ENCODE measurements at regions not wholly inside any gene's neighbourhood (a gene's known extent, or its start where the extent isn't known, plus 50 kb on each side); places are given as distances from the start of the nearest gene placed in this dataset.

DNA sequence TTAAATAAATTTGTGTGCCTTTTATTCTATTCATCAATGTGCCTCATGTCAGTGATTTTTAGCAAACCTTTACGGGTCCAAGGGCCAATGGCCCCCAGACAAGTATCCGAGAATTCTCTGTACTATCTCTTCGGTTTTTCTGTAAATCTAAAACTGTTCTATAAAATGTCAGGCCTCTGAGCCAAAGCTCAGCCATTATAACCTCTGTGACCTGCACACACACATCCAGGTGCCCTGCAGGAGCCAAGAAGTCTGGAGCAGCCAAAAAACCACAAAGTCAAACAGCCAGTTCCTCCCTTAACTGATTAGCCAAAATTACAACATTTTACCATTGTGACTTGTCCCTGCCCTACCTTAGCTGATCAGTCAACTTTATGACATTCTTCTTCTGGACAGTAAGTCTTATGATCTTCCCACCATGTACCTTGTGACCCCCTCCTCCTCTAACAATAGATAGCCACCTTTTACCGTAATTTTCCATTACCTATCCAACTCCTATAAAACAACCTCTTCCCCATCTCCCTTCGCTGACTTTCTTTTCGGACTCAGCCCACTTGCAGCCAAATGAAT, 363.8 kb downstream of the SEMA3D start (continued):
- no peak for TF ChIP-seq YY1 (IDR thresholded peaks at IDR 0.05; ENCODE audit: extremely low read depth, insufficient replicate concordance, low read depth, low read length)
- TF ChIP-seq SIN3A (IDR thresholded peaks at IDR 0.05; ENCODE audit: low read depth): no peak
- TF ChIP-seq, protein P1, sequence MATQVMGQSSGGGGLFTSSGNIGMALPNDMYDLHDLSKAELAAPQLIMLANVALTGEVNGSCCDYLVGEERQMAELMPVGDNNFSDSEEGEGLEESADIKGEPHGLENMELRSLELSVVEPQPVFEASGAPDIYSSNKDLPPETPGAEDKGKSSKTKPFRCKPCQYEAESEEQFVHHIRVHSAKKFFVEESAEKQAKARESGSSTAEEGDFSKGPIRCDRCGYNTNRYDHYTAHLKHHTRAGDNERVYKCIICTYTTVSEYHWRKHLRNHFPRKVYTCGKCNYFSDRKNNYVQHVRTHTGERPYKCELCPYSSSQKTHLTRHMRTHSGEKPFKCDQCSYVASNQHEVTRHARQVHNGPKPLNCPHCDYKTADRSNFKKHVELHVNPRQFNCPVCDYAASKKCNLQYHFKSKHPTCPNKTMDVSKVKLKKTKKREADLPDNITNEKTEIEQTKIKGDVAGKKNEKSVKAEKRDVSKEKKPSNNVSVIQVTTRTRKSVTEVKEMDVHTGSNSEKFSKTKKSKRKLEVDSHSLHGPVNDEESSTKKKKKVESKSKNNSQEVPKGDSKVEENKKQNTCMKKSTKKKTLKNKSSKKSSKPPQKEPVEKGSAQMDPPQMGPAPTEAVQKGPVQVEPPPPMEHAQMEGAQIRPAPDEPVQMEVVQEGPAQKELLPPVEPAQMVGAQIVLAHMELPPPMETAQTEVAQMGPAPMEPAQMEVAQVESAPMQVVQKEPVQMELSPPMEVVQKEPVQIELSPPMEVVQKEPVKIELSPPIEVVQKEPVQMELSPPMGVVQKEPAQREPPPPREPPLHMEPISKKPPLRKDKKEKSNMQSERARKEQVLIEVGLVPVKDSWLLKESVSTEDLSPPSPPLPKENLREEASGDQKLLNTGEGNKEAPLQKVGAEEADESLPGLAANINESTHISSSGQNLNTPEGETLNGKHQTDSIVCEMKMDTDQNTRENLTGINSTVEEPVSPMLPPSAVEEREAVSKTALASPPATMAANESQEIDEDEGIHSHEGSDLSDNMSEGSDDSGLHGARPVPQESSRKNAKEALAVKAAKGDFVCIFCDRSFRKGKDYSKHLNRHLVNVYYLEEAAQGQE (IDR thresholded peaks at IDR 0.05; ENCODE audit: low read depth): no peak
- no peak for TF ChIP-seq SP1 (IDR thresholded peaks at IDR 0.05; ENCODE audit: low read depth)
- TF ChIP-seq EZH2phosphoT487 (IDR thresholded peaks at IDR 0.05; ENCODE audit: borderline replicate concordance): no peak
- no peak for TF ChIP-seq SRF (IDR thresholded peaks at IDR 0.05; ENCODE audit: low read depth)
- TF ChIP-seq ATF3 (IDR thresholded peaks at IDR 0.05): no peak

- Histone ChIP-seq H3K4me2 (ENCODE audit: low read length) (no peak overlapping the region), H3K36me3 (ENCODE audit: control insufficient read depth in 1 of 2, insufficient read depth in 2 of 2, low read length in 2 of 2) (no peaks in the 10 kb centered on the region), H4K20me1 (ENCODE audit: insufficient read depth) (no peaks in the 10 kb centered on the region), H3K79me2 (ENCODE audit: insufficient read depth, low read length) (no peaks in the 10 kb centered on the region), H3K4me1 (ENCODE audit: control insufficient read depth in 1 of 2, insufficient read depth in 2 of 2, low read length in 2 of 2) (no peaks in the 10 kb centered on the region), H3K9me3 (ENCODE audit: control insufficient read depth in 1 of 2, insufficient read depth in 1 of 2, low read depth in 1 of 2, low read length in 2 of 2) (no peaks in the 10 kb centered on the region), H3K9me2 (ENCODE audit: insufficient read depth) (no peaks in the 10 kb centered on the region), H2AFZ (ENCODE audit: low read depth, low read length, poor library complexity, severe bottlenecking) (no peak overlapping the region), H3K27me3 (ENCODE audit: insufficient read depth, low read length) (no peaks in the 10 kb centered on the region), H3K27ac (ENCODE audit: low read depth, low read length) (no peak overlapping the region), H3K4me3 (replicated peaks in 1 of 2; ENCODE audit: low read depth in 1 of 2, low read length in 2 of 2) (no peak overlapping the region), H3K9ac (ENCODE audit: low read length) (no peak overlapping the region)
- ChIA-PET POLR2A (no interaction called here), CTCF (no interaction called here), RAD21 (ENCODE audit: low non-redundant PET in 1 of 2, low total read pairs in 2 of 2, uncharacterized antibody in 2 of 2, unreplicated experiment in 2 of 2) (no interaction called here)
- BruUV-seq (replicated peaks): no TSS peak
- intact Hi-C loops (cut with micrococcal nuclease): no loop called here
- ATAC-seq (no peak), DNase-seq (ENCODE audit: low read depth, low spot score) (no peak)
- no peak for TF ChIP-seq YY1 (IDR thresholded peaks at IDR 0.05; ENCODE audit: extremely low read depth, insufficient replicate concordance, low read depth, low read length)
- no peak for TF ChIP-seq ATF3 (IDR thresholded peaks at IDR 0.05)
- no peak for TF ChIP-seq CBX3 (IDR thresholded peaks at IDR 0.05; ENCODE audit: low read depth)
- TF ChIP-seq, protein P1 (IDR thresholded peaks at IDR 0.05; ENCODE audit: low read depth): no peak
- no peak for TF ChIP-seq ELF1 (IDR thresholded peaks at IDR 0.05; ENCODE audit: borderline replicate concordance, low read depth)
- no peak for TF ChIP-seq JUND (IDR thresholded peaks at IDR 0.05)
These were observed 365.0 kb downstream of the SEMA3D start for GRCh38 chr7:84821671-84822534.

All from HCT116 (cell line).